Astrocyte of the hippocampus (primary cell): ENCODE measurements at regions not wholly inside any gene's neighbourhood (a gene's known extent, or its start where the extent isn't known, plus 50 kb on each side); places are given as distances from the start of the nearest gene placed in this dataset.
"Not testable (repeated sequence)": the region's sequence is repeated elsewhere in the genome, so short reads cannot be mapped to it uniquely, and the experiment has no call there.

Experiments
- DNase-seq: peaks from one replicate; pipeline ENCODE4 v3.0.0; 2011; ENCODE audit warnings: low read depth, low spot score

- peak; percentile 34 for DNase-seq
Observed at GRCh38 chr6:118719351-118720124, 68.1 kb upstream of the CEP85L start.

DNA sequence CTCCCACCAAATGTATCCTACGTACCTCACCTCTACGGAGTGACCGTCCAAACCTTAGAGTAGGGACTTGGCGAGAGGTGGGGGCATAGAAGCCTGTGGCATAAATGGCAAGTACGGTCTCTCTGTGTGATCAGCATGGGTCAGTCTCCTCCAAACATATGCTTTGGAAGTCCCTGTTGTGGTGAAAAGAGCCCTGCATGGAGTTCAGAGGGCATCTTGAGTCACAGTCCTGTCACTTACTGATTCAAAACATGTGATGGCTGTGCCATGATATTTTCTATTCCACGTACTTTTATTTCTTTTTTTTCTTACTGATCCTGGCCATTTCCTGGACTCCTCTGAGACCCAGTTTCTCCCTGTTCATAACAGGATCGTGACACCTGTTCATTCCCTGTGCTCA is 67.5 kb upstream of the CEP85L start:
- no peak for DNase-seq

- no peak for DNase-seq
Observed at GRCh38 chr6:118718297-118718696, 66.9 kb upstream of the CEP85L start.

DNA sequence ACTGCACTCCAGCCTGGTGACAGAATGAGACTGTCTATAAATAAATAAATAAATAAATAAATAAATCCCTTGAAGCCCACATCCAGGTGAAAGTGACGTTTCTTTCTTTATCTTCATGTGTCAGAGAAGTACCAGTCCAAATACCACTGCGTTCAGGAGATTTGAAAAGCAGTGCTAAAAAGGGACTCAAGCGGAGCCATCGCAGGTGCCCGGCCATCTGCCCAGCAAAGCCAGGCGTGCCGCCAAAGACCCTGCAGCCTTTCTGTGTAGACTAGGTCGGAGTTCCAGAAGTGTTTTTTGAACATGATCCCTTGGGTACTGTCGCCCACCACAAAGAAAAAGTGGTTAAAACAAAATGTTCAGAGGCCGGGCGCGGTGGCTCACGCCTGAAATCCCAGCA is 65.7 kb upstream of the CEP85L start:
- DNase-seq = no peak

GRCh38 chr6:118715907-118716306 is 64.5 kb upstream of the CEP85L start:
- not testable (repeated sequence) for DNase-seq

DNA sequence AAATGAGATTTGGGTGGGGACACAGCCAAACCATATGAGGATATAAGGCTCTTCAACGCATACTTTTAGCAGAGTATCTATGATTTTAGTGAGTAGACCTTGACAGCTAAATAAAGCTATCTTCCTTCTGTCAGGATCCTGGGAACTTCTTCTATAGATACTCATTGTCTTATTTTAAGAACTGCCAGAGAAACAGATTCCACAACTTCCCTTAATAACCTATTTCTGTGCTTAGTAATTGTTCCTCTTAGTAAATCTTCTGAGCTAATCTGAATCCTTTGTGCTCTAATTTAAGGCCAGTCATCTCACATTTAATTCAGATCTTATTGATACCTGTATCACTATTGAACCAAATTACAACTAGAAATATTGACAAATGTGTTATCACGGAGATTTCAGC is 64.0 kb upstream of the CEP85L start:
- no peak for DNase-seq

GRCh38 chr6:118714756-118715155 is 63.4 kb upstream of the CEP85L start:
- no peak for DNase-seq

DNA sequence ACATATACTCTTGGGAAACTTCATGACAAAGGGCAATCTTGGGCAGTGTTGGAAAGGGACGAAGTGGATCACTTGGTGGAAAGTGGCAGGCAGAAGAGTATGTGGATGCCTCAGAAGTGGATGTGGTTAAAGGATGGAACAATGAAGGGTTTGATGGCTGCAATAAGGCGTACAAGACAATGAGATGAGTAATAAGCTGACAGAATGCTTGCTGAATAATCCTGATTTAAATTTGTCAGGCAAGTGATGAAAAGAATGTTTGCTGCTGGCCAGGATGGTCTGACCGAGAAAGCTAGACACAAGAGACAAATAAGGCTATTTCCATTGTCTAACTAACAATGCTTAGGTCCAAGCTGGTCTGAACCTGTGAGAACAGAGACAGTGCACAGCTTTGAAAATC is 61.6 kb upstream of the CEP85L start:
- peak; percentile 36 for DNase-seq

- peak; percentile 39 for DNase-seq
Observed at GRCh38 chr6:118710616-118711015, 59.2 kb upstream of the CEP85L start.

- DNase-seq = peak; percentile 84
Observed at GRCh38 chr6:118709859-118710350, 58.5 kb upstream of the CEP85L start.

GRCh38 chr6:118708744-118709143 is 57.4 kb upstream of the CEP85L start:
- DNase-seq = no peak

DNA sequence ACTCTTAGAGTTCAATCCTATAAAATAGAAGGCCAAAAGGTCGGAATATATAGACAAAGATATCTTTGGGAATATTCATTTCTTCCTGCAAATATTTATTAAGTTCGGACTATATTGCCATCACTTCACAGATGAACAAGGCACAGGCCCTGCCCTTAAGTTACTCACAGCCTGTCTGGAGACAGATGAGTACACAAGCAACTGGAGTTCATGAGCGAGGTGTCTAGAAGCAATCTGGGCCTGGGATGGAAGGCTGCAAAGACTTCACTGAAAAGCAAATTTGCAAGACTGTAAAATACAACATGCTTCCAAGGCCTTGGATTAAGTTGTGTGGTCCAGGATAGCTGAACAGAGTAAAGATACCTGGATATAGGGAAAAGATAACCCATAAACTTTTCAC is 56.7 kb upstream of the CEP85L start:
- peak; percentile 34 for DNase-seq

- DNase-seq = peak; percentile 38
Observed at GRCh38 chr6:118706702-118707101, 55.3 kb upstream of the CEP85L start.

- DNase-seq = peak; percentile 85
Observed at GRCh38 chr6:118705544-118706491, 54.4 kb upstream of the CEP85L start.

- DNase-seq = peak; percentile 16
Observed at GRCh38 chr6:118704915-118705314, 53.5 kb upstream of the CEP85L start.

DNA sequence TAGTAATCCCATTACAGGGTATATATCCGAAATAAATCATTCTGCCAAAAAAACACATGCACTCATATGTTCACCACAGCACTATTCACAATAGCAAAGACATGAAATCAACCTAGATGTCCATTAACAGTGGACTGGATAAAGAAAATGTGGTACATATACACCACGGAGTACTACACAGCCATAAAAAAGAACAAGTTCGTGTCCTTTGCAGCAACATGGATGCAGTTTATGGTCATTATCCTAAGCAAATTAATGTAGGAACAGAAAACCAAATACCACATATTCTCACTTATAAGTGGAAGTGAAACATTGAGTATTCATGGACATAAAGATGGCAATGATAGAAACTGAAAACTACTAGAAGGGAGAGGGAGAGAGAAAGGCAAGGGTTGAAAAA is 49.9 kb upstream of the CEP85L start:
- DNase-seq = not testable (repeated sequence)
